GM12865 (cell line): ENCODE measurements at regions not wholly inside any gene's neighbourhood (a gene's known extent, or its start where the extent isn't known, plus 50 kb on each side); places are given as distances from the start of the nearest gene placed in this dataset.

Source experiments
- DNase-seq: peaks from one replicate; pipeline ENCODE4 v3.0.0; 2010; ENCODE audit warnings: low read depth
- H3K4me3 ChIP-seq: 2 replicates; pipeline ENCODE4 v1.5.1; 2011; ENCODE audit warnings: mild to moderate bottlenecking, low read depth, low read length, control low read depth
- CTCF ChIP-seq: IDR thresholded peaks from 2 replicates; pipeline ENCODE4 v1.5.1; 2011; ENCODE audit warnings: low read length, control low read depth, low read depth, inconsistent platforms; ENCODE audit not compliant: insufficient read depth; ENCODE audit errors: missing control alignments

GRCh38 chr1:163664671-163665335 lies 343.0 kb downstream of the NUF2 start:
- TF ChIP-seq CTCF: no peak
- H3K4me3 ChIP-seq: no peak overlapping the region
- DNase-seq: no peak

- no peak overlapping the region for H3K4me3 ChIP-seq
- TF ChIP-seq CTCF: no peak
- no peak for DNase-seq
These were observed 346.7 kb downstream of the NUF2 start for GRCh38 chr1:163668472-163668871.

GRCh38 chr1:163670989-163671757 lies 349.4 kb downstream of the NUF2 start:
- TF ChIP-seq CTCF: no peak
- DNase-seq: no peak
- no peak overlapping the region for H3K4me3 ChIP-seq

GRCh38 chr1:163672976-163673758 lies 351.4 kb downstream of the NUF2 start:
- no peak for TF ChIP-seq CTCF

GRCh38 chr1:163673759-163674151 lies 352.0 kb downstream of the NUF2 start:
- H3K4me3 ChIP-seq: no peak overlapping the region
- no peak for DNase-seq
- no peak for TF ChIP-seq CTCF

More at GRCh38 chr1:163672976-163673758, 351.4 kb downstream of the NUF2 start:
- no peak for DNase-seq
- H3K4me3 ChIP-seq: no peak overlapping the region

GRCh38 chr1:163674236-163674635 lies 352.5 kb downstream of the NUF2 start:
- no peak overlapping the region for H3K4me3 ChIP-seq
- DNase-seq: no peak
- TF ChIP-seq CTCF: no peak
